SU-DHL-6 (cell line): ENCODE measurements at regions not wholly inside any gene's neighbourhood (a gene's known extent, or its start where the extent isn't known, plus 50 kb on each side); places are given as distances from the start of the nearest gene placed in this dataset.
A peak's percentile ranks its signal among the peaks of the same experiment; 100 is the strongest.

Experiments
- CTCF ChIP-seq: fragments of 200-600 bp; sonication (generic); IDR thresholded peaks from one replicate; pipeline ENCODE4 v1.5.1; 2017; ENCODE audit warnings: antibody characterized with exemption, mild to moderate bottlenecking, low read length, moderate library complexity; ENCODE audit not compliant: insufficient read depth, poor library complexity, severe bottlenecking
- EZH2phosphoT487 ChIP-seq: fragments of 200-600 bp; sonication (generic), shearing (Covaris generic); conservative IDR thresholded peaks from 2 replicates; pipeline ENCODE4 v1.6.1; 2018; ENCODE audit warnings: mild to moderate bottlenecking, antibody characterized with exemption, low read length, moderate library complexity, mixed read lengths

- TF ChIP-seq EZH2phosphoT487 (no peak), CTCF (peak; percentile 33)
Measured at GRCh38 chr3:161560008-161560637, 63.5 kb downstream of the OTOL1 start.
